GM21825 (cell line): ENCODE measurements at regions not wholly inside any gene's neighbourhood (a gene's known extent, or its start where the extent isn't known, plus 50 kb on each side); places are given as distances from the start of the nearest gene placed in this dataset.

Experiments
- ATAC-seq: cut with Tn5 transposase; IDR thresholded peaks from one replicate; pipeline ENCODE4 v1.9.1; 2021; ENCODE audit warnings: mild to moderate bottlenecking, moderate library complexity; ENCODE audit not compliant: unreplicated experiment

GRCh38 chr15:39320886-39321285, 260.0 kb upstream of the THBS1 start:
- ATAC-seq, result no peak

DNA sequence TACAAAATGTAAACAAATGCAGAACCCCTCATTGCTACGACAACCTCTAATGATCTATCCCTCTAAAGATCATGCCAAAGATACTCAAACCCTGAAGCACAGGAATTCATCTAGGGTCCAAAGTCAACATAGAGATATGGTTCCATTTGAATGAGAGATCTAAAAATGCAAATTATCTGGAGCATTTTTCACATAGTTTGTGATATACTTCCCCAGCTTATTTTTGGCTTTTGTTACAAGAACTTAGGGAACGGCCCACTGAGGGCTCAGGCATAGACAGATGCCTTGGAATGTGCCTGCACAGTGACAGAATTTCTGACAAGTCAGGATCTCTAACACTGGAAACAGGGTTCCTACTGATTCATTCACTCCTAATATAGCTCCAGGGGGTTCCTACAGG, 258.9 kb upstream of the THBS1 start:
- no peak for ATAC-seq

DNA sequence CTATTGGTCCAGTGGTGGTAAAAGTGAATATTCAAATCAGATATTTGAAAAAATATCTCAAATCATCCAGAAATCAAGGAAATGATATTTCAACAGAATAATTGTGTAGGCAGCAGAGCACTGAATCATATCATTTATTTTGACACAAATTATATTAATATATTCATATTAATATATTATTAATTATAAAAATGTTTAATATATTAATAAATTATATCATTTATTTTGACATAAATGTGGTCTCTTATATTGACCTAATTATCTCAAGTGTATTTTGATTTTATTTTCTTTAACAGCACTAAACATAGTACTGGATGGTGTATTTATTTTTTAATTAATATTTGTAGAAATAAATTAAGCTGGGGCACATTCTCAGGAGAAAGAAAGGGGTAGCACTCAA, 257.7 kb upstream of the THBS1 start:
- ATAC-seq, result no peak

GRCh38 chr15:39323706-39324105, 257.2 kb upstream of the THBS1 start:
- ATAC-seq, result no peak

DNA sequence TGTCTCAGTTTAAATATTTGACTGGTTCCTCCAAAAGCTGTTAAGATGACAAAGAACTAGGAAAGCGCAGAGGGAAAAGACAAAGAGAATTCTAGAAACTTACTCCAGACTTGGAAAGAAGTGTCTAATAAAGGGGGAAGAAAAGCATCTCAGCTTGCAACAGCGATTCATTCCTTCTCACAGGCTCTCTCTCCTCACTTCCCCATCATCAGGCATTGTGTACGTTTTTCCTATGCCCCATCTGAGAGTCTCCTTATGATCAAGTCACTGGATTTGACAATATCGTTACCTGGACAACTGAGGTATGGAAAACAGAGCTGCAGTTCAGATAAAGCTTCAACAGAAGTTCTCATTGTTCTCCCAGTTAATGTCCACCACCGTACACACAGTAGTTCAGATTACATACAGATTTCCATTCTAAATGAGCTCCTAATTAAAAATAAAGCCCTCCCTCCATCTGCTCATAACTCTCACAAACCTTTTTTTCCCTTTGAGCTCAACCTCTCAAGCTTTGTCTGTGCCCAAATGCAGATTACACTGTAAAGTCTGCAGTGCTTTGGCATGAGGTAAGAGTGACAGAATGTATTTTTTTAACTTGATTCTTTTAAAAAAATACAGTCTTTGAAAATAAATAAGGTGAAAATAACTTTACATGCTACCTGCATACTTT, 254.4 kb upstream of the THBS1 start:
- ATAC-seq, result no peak

DNA sequence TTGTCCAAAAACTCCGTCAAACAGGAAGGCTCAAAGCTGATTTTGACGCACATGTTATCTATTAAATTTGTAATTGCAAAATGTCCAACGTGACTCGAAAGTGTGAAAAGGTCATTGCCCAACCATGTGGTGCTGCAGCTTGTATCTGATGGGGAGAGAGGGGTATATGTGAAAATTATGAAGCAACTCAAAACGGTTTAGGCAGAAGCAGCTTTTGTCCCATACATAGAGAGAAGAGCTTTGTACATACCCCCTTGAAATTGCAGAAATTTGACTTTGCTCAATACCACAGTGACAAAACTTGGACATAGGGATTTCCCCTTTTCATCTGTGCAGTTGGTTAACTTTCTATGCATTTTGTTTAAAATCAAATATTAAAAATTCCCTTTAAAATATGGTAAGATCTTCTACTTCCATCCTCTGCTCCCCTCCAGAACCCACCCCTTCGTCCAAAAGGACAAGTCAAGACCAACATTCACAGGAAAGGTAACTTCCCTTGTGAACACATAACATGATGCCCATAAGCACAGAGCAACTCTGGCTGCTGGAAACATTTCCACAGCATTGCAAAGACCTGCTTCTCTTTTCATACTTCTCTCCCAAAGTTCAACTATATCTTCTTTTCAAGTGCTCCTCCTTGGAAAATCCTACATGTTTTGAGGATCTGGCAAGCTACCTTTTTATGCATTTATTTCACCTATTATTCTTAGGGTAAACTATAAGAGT, 253.7 kb upstream of the THBS1 start:
- no peak for ATAC-seq

DNA sequence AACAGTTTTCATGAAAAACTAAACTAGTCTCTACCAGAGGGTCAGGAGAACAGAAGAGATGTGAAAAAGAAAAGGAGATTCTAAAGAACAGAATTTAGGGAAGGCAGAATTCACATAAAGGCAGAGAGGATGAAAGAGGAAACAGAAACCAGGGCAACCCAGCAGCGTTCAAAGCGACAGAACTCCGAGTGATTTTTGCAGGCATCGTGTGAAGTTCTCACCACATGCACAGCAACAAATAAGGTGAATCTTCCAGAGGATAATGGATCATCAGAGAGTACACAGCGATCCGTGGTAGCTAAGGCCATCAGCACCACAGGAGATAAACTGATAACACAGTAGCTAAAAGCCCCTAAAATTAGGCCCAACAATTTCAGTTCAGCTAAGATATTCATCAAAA, 250.8 kb upstream of the THBS1 start:
- no peak for ATAC-seq

GRCh38 chr15:39331584-39331983, 249.3 kb upstream of the THBS1 start:
- no peak for ATAC-seq

- no peak for ATAC-seq
Measured at GRCh38 chr15:39332846-39333245, 248.0 kb upstream of the THBS1 start.

- ATAC-seq, result no peak
Measured at GRCh38 chr15:39333393-39333792, 247.5 kb upstream of the THBS1 start.

- no peak for ATAC-seq
Measured at GRCh38 chr15:39333896-39334295, 247.0 kb upstream of the THBS1 start.

- no peak for ATAC-seq
Measured at GRCh38 chr15:39336926-39337325, 244.0 kb upstream of the THBS1 start.

- ATAC-seq, result no peak
Measured at GRCh38 chr15:39338251-39338650, 242.6 kb upstream of the THBS1 start.

DNA sequence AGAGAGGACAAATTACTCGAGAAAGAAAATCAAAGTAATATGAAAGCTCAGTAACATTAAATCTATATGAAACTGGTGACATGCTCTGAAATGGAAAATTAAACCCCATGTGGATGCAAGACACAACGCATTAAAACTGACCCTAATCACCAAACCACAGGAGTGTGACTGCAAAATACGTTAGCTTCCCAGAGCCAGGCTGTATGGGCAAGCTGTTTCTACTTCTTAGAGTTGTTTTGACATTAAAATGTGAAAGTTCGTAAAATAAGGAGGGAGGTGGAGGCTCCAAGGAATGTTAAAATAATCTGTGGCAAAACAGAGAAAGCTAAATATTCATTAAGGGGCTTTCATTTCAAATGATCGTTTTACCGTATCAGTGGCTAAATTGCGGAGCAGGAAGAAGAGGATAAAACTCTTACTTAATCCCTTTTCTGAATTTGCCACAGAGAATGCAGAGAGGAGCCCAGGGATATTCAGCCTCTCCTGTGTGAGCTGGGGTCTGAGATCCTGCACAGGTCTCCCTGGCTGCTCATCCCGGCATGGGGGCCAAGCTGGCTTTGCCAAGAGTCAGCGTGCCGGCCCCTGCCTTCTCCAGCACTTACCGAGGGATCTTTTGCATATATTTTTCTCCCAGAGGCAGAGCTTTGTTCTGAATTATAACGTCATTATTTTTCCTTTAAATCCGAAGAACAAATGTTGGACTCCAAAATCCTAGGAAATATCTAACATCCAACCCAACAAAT, 239.8 kb upstream of the THBS1 start:
- no peak for ATAC-seq

DNA sequence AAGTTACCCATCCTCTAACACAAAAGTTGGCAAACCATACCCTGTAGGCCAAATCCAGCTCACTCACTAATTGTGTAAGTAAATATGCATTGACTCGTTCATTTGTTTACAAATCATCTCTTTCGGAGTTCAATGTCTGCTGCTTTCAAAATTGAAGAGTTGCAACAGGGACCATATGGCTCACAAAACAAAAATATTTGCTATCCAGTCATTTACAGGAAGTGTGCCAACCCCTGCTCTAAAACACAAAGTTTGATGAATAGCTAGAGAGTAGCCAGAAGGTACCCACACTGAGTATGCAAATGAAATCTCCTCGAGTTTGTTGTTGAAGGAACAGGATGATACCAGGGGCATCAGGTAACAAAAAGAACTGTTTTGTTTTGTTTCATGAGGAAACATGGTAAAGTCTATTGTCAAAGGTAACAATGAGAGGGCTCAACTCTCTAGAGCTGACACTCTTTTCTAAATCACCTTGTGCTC, 236.2 kb upstream of the THBS1 start:
- ATAC-seq, result no peak

- no peak for ATAC-seq
Measured at GRCh38 chr15:39345176-39345575, 235.7 kb upstream of the THBS1 start.

- ATAC-seq, result no peak
Measured at GRCh38 chr15:39347453-39347852, 233.4 kb upstream of the THBS1 start.

GRCh38 chr15:39350785-39351184, 230.1 kb upstream of the THBS1 start:
- no peak for ATAC-seq

DNA sequence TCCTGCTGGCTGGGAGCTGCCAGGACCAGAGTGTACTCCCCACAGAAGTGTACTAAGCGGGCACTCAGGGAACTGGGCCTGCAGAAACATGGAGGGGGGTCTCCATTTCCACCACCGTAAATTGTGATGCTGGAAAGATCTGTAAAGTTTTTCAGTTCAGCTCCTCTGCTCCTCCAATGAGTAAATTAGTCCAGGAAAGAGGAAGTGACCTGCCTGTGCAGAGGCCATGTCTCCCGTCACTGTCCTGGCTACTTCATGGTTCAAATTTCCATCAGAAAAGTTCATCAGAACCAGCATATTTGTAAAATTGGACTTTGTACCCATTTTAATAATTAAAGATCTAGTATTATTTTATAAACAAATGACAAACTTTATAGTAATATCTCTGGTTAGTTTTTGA, 226.7 kb upstream of the THBS1 start:
- ATAC-seq, result no peak

- no peak for ATAC-seq
Measured at GRCh38 chr15:39357480-39358268, 223.2 kb upstream of the THBS1 start.

DNA sequence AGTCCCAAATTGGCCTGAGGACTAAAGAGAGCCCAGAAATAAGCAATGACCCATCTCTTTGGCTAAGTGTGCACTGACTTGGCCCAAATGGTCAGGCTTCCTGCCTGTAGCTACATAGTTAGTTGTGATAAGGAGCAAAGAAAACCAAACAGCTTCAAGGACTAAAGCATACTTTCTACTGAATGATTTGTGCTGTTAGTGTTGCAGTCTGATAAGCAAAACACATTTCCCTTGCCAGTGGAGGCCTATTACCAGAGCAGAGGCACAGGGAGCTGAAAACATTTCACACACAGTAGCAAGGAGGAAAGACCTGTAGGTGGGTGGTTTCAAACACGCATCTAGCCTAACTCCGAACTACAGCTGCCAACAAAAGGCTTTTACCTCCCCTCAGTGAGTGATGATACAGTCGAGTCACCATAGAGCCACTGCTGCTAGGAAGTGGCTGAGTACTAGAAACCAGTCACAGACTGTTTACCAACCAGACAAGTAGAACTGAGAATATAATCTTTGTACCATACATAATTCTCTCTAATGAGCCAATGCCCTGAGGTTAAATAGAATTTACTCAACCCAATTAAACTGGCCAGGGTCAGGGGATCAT, 222.3 kb upstream of the THBS1 start:
- no peak for ATAC-seq
